ENCODE measurements at regions not wholly inside any gene's neighbourhood (a gene's known extent, or its start where the extent isn't known, plus 50 kb on each side); places are given as distances from the start of the nearest gene placed in this dataset.

GRCh38 chr2:71898375-71898774, 249.3 kb downstream of the CYP26B1 start:
- TF ChIP-seq CTCF (IDR thresholded peaks at IDR 0.05; ENCODE audit: insufficient read depth, low read length, poor library complexity, severe bottlenecking) = no peak
- peaks cover 2% of the 10 kb centered on the region for H3K27me3 ChIP-seq (ENCODE audit: control insufficient read depth, insufficient read depth, low read length)
- no peak overlapping the region for H3K4me3 ChIP-seq (ENCODE audit: low read depth, low read length)
- DNase-seq (ENCODE audit: low read depth) = no peak
- no peaks in the 10 kb centered on the region for H3K36me3 ChIP-seq (ENCODE audit: control insufficient read depth, insufficient read depth, low read length)

- DNase-seq (ENCODE audit: low read depth) = no peak
- no peak for TF ChIP-seq CTCF (IDR thresholded peaks at IDR 0.05; ENCODE audit: insufficient read depth, low read length, poor library complexity, severe bottlenecking)
- H3K36me3 ChIP-seq (ENCODE audit: control insufficient read depth, insufficient read depth, low read length) = no peaks in the 10 kb centered on the region
- H3K27me3 ChIP-seq (ENCODE audit: control insufficient read depth, insufficient read depth, low read length) = peaks cover 2% of the 10 kb centered on the region
- no peak overlapping the region for H3K4me3 ChIP-seq (ENCODE audit: low read depth, low read length)
Observed at GRCh38 chr2:71897836-71898235, 249.8 kb downstream of the CYP26B1 start.

DNA sequence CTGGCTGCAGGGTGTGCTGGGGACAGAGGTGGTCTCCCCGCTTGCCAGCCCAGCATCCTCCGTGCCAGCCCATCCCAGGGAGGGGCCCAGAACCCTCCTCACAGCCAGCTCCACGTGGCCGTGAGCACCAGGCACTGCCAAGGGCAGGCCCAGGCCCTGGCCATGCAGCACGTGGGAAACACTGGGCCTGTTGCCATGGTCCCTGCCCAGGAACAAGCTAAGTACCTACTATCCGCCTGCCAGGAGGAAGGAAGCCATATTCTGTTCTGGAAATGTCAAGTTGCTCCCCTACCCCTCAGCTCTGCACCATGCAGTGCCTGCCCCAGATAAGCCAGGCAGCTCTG, 250.6 kb downstream of the CYP26B1 start:
- Histone ChIP-seq H3K4me3 (ENCODE audit: low read depth, low read length) (no peak overlapping the region), H3K27me3 (ENCODE audit: control insufficient read depth, insufficient read depth, low read length) (peaks cover 2% of the 10 kb centered on the region), H3K36me3 (ENCODE audit: control insufficient read depth, insufficient read depth, low read length) (no peaks in the 10 kb centered on the region)
- TF ChIP-seq CTCF (IDR thresholded peaks at IDR 0.05; ENCODE audit: insufficient read depth, low read length, poor library complexity, severe bottlenecking) = no peak
- no peak for DNase-seq (ENCODE audit: low read depth)

- no peak for TF ChIP-seq CTCF (IDR thresholded peaks at IDR 0.05; ENCODE audit: insufficient read depth, low read length, poor library complexity, severe bottlenecking)
- no peak overlapping the region for H3K4me3 ChIP-seq (ENCODE audit: low read depth, low read length)
- H3K27me3 ChIP-seq (ENCODE audit: control insufficient read depth, insufficient read depth, low read length) = peaks cover 2% of the 10 kb centered on the region
- no peaks in the 10 kb centered on the region for H3K36me3 ChIP-seq (ENCODE audit: control insufficient read depth, insufficient read depth, low read length)
- DNase-seq (ENCODE audit: low read depth) = no peak
Observed at GRCh38 chr2:71896385-71897136, 251.1 kb downstream of the CYP26B1 start.

DNA sequence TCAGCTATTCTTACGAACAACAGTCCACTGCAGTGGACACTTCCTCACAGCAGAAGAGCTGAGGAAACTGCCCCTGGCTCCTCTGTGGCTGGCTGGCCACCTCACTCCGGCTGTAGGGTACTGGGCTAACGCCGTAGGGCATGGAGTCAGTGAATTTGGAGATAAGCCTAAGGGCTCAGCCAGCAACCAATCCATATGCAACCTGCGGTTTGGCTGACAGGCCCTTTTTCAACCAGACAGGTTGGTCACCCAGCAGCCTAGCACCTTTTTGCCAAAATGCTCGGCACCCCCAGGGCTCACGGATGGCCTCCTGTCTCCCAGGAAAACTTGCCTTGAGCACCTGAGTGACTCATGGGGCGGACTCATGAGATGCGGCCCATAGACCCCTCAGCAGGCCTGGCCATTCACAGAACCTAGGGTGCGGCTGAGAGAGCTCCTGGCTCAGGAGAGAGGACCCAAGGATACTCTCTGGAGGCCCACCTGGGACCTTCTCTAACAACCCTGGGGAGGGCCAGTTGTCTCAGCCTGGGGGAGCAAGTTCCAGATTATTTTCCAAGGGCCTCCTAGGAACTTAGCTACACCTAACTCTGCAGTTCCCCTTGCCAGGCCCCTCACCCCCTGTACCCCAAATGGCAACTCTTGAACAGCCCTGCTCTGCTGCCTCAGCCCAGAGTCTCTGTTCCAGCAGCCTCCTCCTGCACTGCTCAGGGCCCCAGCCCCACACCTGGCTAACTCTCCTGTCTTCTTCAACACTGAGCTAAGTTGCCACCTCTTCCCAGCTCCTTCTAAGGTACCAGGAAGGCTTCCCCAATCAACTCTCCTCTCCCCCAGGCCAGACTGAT, 252.1 kb downstream of the CYP26B1 start:
- peaks cover 2% of the 10 kb centered on the region for H3K27me3 ChIP-seq (ENCODE audit: control insufficient read depth, insufficient read depth, low read length)
- H3K4me3 ChIP-seq (ENCODE audit: low read depth, low read length) = no peak overlapping the region
- TF ChIP-seq CTCF (IDR thresholded peaks at IDR 0.05; ENCODE audit: insufficient read depth, low read length, poor library complexity, severe bottlenecking) = no peak
- H3K36me3 ChIP-seq (ENCODE audit: control insufficient read depth, insufficient read depth, low read length) = no peaks in the 10 kb centered on the region
- no peak for DNase-seq (ENCODE audit: low read depth)
